GM23248 (cell line): ENCODE measurements at regions not wholly inside any gene's neighbourhood (a gene's known extent, or its start where the extent isn't known, plus 50 kb on each side); places are given as distances from the start of the nearest gene placed in this dataset.

Experiments
- EZH2 ChIP-seq: fragments of 200-600 bp; sonication (generic); IDR thresholded peaks from 2 replicates; pipeline ENCODE4 v1.6.1; 2018; ENCODE audit warnings: antibody characterized with exemption, mild to moderate bottlenecking; ENCODE audit not compliant: insufficient read depth, poor library complexity, severe bottlenecking
- EZH2phosphoT487 ChIP-seq: fragments of 200-600 bp; sonication (generic); IDR thresholded peaks from 2 replicates; pipeline ENCODE4 v1.6.1; 2018; ENCODE audit warnings: antibody characterized with exemption, moderate library complexity, mild to moderate bottlenecking, low read depth; ENCODE audit not compliant: insufficient read depth

- TF ChIP-seq EZH2 (no peak), EZH2phosphoT487 (no peak)
Measured at GRCh38 chr11:32316232-32316631, 119.1 kb downstream of the WT1 start.
